GM19239 (cell line): ENCODE measurements at regions not wholly inside any gene's neighbourhood (a gene's known extent, or its start where the extent isn't known, plus 50 kb on each side); places are given as distances from the start of the nearest gene placed in this dataset.

Source experiments
- DNase-seq: peaks from one replicate; pipeline ENCODE4 v3.0.0; 2011; ENCODE audit warnings: low spot score; ENCODE audit not compliant: insufficient read length
- FAIRE-seq: peaks from 2 replicates; lab custom pipeline; 2011; peaks lifted over from hg19 to GRCh38; lab: Jason Lieb, UNC

GRCh38 chr4:157803845-157804521 lies 368.8 kb downstream of the GASK1B start:
- FAIRE-seq (no peak), DNase-seq (no peak)

- DNase-seq = no peak
- no peak for FAIRE-seq
These were observed 369.4 kb downstream of the GASK1B start for GRCh38 chr4:157803421-157803820.

GRCh38 chr4:157795495-157795894 lies 377.3 kb downstream of the GASK1B start:
- no peak for DNase-seq
- no peak for FAIRE-seq

- DNase-seq = no peak
- FAIRE-seq = no peak
These were observed 380.1 kb downstream of the GASK1B start for GRCh38 chr4:157792716-157793115.

GRCh38 chr4:157791236-157791635 lies 381.6 kb downstream of the GASK1B start:
- no peak for DNase-seq
- no peak for FAIRE-seq

- no peak for FAIRE-seq
These were observed 385.2 kb downstream of the GASK1B start for GRCh38 chr4:157787618-157788017.

GRCh38 chr4:157781361-157781760 lies 391.5 kb downstream of the GASK1B start:
- no peak for FAIRE-seq
- DNase-seq = no peak

More at GRCh38 chr4:157787618-157788017, 385.2 kb downstream of the GASK1B start:
- no peak for DNase-seq

GRCh38 chr4:157779081-157779480 lies 393.7 kb downstream of the GASK1B start:
- no peak for FAIRE-seq

GRCh38 chr4:157776930-157777528 lies 395.8 kb downstream of the GASK1B start:
- DNase-seq (no peak), FAIRE-seq (no peak)

More at GRCh38 chr4:157779081-157779480, 393.7 kb downstream of the GASK1B start:
- no peak for DNase-seq

- FAIRE-seq (no peak), DNase-seq (no peak)
These were observed 396.9 kb downstream of the GASK1B start for GRCh38 chr4:157775971-157776370.

GRCh38 chr4:157772907-157773306 lies 399.9 kb downstream of the GASK1B start:
- FAIRE-seq = no peak
- DNase-seq = no peak

- FAIRE-seq = no peak
- DNase-seq = no peak
These were observed 404.4 kb downstream of the GASK1B start for GRCh38 chr4:157768419-157768818.

- DNase-seq (no peak), FAIRE-seq (no peak)
These were observed 409.3 kb downstream of the GASK1B start for GRCh38 chr4:157763490-157763889.

GRCh38 chr4:157754410-157754809 lies 418.4 kb downstream of the GASK1B start:
- DNase-seq (no peak), FAIRE-seq (no peak)

GRCh38 chr4:157751631-157752030 lies 421.2 kb downstream of the GASK1B start:
- DNase-seq (no peak), FAIRE-seq (no peak)

GRCh38 chr4:157741642-157742041 lies 431.2 kb downstream of the GASK1B start:
- no peak for DNase-seq
- FAIRE-seq = no peak

GRCh38 chr4:157739242-157739641 lies 433.6 kb downstream of the GASK1B start:
- DNase-seq (no peak), FAIRE-seq (no peak)

- no peak for FAIRE-seq
- no peak for DNase-seq
These were observed 444.6 kb downstream of the GASK1B start for GRCh38 chr4:157728215-157728614.

GRCh38 chr4:157727163-157727562 lies 445.7 kb downstream of the GASK1B start:
- DNase-seq (no peak), FAIRE-seq (no peak)

- FAIRE-seq (no peak), DNase-seq (no peak)
These were observed 450.7 kb downstream of the GASK1B start for GRCh38 chr4:157722146-157722545.

- FAIRE-seq = no peak
These were observed 459.5 kb downstream of the GASK1B start for GRCh38 chr4:157713342-157713741.

GRCh38 chr4:157706155-157706554 lies 466.7 kb downstream of the GASK1B start:
- DNase-seq = no peak
- no peak for FAIRE-seq

More at GRCh38 chr4:157713342-157713741, 459.5 kb downstream of the GASK1B start:
- DNase-seq = no peak
